ENCODE measurements at regions not wholly inside any gene's neighbourhood (a gene's known extent, or its start where the extent isn't known, plus 50 kb on each side); places are given as distances from the start of the nearest gene placed in this dataset.

GRCh38 chr19:31890230-31890629, 455.2 kb upstream of the ZNF507 start:
- Histone ChIP-seq H3K79me2 (ENCODE audit: insufficient read depth, low read length) (no peaks in the 10 kb centered on the region), H3K9ac (ENCODE audit: insufficient read depth, low read depth, low read length) (no peak overlapping the region), H3K4me2 (ENCODE audit: low read depth, low read length) (no peak overlapping the region), H4K20me1 (ENCODE audit: insufficient read depth, low read length) (no peaks in the 10 kb centered on the region), H3K27ac (ENCODE audit: extremely low read length, insufficient read depth, low read length) (no peak overlapping the region), H3K9me3 (ENCODE audit: low read length) (peaks cover 90% of the 10 kb centered on the region), H3K27me3 (ENCODE audit: control insufficient read depth in 1 of 2, insufficient read depth in 2 of 2, low read length in 2 of 2) (no peaks in the 10 kb centered on the region), H3K4me3 (replicated peaks in 1 of 3; ENCODE audit: insufficient read depth in 1 of 3, low read depth in 2 of 3, low read length in 3 of 3) (no peak overlapping the region), H3K4me1 (ENCODE audit: insufficient read depth, low read length) (no peaks in the 10 kb centered on the region), H2AFZ (ENCODE audit: low read length) (no peak overlapping the region), H3K36me3 (replicated peaks in 1 of 2; ENCODE audit: control insufficient read depth in 1 of 2, insufficient read depth in 2 of 2, low read length in 2 of 2) (no peaks in the 10 kb centered on the region)
- ATAC-seq (no peak), DNase-seq (ENCODE audit: low spot score) (no peak), FAIRE-seq (no peak)
- 45% methylated on average over 9 of the region's 9 CpGs for WGBS (ENCODE audit: low lambda C conversion rate)
- intact Hi-C loops (cut with micrococcal nuclease; ENCODE audit: unreplicated experiment): no loop called here
- in situ Hi-C loops (cut with HindIII; ENCODE audit: extremely low pct_ligation_motif_present, low pct_unique_long_range_greater_than_20kb): no loop called here
- ChIA-PET POLR2A (no interaction called here), CTCF (ENCODE audit: low intra/inter-chr PET ratio, low total read pairs) (no interaction called here)
- BruUV-seq (replicated peaks): no TSS peak
- peak; percentile 46; the same call in 1 of the 2 replicates for TF ChIP-seq RFX1 (IDR thresholded peaks at IDR 0.05)
- no peak for TF ChIP-seq MAFG (CRISPR knock-in tag; IDR thresholded peaks at IDR 0.05)

- DNase-seq (ENCODE audit: low spot score) (no peak), ATAC-seq (no peak), FAIRE-seq (no peak)
- intact Hi-C loops (cut with micrococcal nuclease; ENCODE audit: unreplicated experiment): no loop called here
- H3K9ac ChIP-seq (ENCODE audit: insufficient read depth, low read depth, low read length): no peak overlapping the region
- no TSS peak for BruUV-seq (replicated peaks)
- in situ Hi-C loops (cut with HindIII; ENCODE audit: extremely low pct_ligation_motif_present, low pct_unique_long_range_greater_than_20kb): no loop called here
- no peaks in the 10 kb centered on the region for H3K4me1 ChIP-seq (ENCODE audit: insufficient read depth, low read length)
- no peak overlapping the region for H3K27ac ChIP-seq (ENCODE audit: extremely low read length, insufficient read depth, low read length)
- H3K79me2 ChIP-seq (ENCODE audit: insufficient read depth, low read length): no peaks in the 10 kb centered on the region
- no peak overlapping the region for H3K4me3 ChIP-seq (replicated peaks in 1 of 3; ENCODE audit: insufficient read depth in 1 of 3, low read depth in 2 of 3, low read length in 3 of 3)
- H3K9me3 ChIP-seq (ENCODE audit: low read length): peaks cover 90% of the 10 kb centered on the region
- ChIA-PET POLR2A (no interaction called here), CTCF (ENCODE audit: low intra/inter-chr PET ratio, low total read pairs) (no interaction called here)
- H4K20me1 ChIP-seq (ENCODE audit: insufficient read depth, low read length): no peaks in the 10 kb centered on the region
- H3K36me3 ChIP-seq (replicated peaks in 1 of 2; ENCODE audit: control insufficient read depth in 1 of 2, insufficient read depth in 2 of 2, low read length in 2 of 2): no peaks in the 10 kb centered on the region
- H2AFZ ChIP-seq (ENCODE audit: low read length): no peak overlapping the region
- no peaks in the 10 kb centered on the region for H3K27me3 ChIP-seq (ENCODE audit: control insufficient read depth in 1 of 2, insufficient read depth in 2 of 2, low read length in 2 of 2)
- H3K4me2 ChIP-seq (ENCODE audit: low read depth, low read length): no peak overlapping the region
- 36% methylated on average over 2 of the region's 2 CpGs for WGBS (ENCODE audit: low lambda C conversion rate)
- TF ChIP-seq PRDM15 (CRISPR knock-in tag; IDR thresholded peaks at IDR 0.05) (no peak), LCORL (IDR thresholded peaks at IDR 0.05) (no peak), LCORL (CRISPR knock-in tag; IDR thresholded peaks at IDR 0.05) (no peak), CEBPG (CRISPR knock-in tag; IDR thresholded peaks at IDR 0.05) (no peak), BORCS8-MEF2B (CRISPR knock-in tag; IDR thresholded peaks at IDR 0.05) (no peak), U2AF2 (IDR thresholded peaks at IDR 0.05; ENCODE audit: low read depth, low read length) (no peak), ZNF251 (CRISPR knock-in tag; IDR thresholded peaks at IDR 0.05) (no peak), SP5 (CRISPR knock-in tag; IDR thresholded peaks at IDR 0.05; ENCODE audit: borderline replicate concordance, low read depth) (no peak), MED1 (CRISPR knock-in tag; IDR thresholded peaks at IDR 0.05) (no peak), REXO4 (CRISPR knock-in tag; IDR thresholded peaks at IDR 0.05; ENCODE audit: borderline replicate concordance) (no peak), PHF5A (CRISPR knock-in tag; IDR thresholded peaks at IDR 0.05; ENCODE audit: low read depth, unreplicated experiment) (no peak), ZBTB34 (CRISPR knock-in tag; IDR thresholded peaks at IDR 0.05) (no peak), ZNF580 (CRISPR knock-in tag; IDR thresholded peaks at IDR 0.05; ENCODE audit: borderline replicate concordance, low read depth) (no peak), FOXO1 (CRISPR knock-in tag; IDR thresholded peaks at IDR 0.05) (no peak)
Observed at GRCh38 chr19:31892060-31892459, 453.4 kb upstream of the ZNF507 start.

Data from HepG2 (cell line).